ENCODE measurements at regions not wholly inside any gene's neighbourhood (a gene's known extent, or its start where the extent isn't known, plus 50 kb on each side); places are given as distances from the start of the nearest gene placed in this dataset.

DNA sequence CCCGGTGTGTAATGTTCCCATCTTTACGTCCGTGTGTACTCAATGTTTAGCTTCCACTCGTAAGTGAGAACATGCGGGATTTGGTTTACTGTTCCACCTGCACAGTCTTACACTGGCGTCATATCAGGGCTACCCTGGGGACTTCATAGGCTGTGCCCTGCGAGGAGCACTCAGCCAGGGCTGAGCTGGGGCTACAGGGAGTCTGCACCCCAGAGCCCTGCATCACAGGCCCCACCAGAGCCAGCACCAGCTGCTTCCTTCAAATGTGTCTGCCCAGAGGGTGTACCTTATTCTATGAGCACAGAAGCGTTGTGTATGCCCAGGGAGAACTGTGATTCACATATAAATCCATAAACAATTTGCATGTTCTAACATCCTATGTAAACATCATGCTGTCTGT lies 277.1 kb downstream of the TCERG1L start:
- Histone ChIP-seq H2AK5ac (ENCODE audit: insufficient read length, low read length) (no peak overlapping the region), H4K8ac (replicated peaks; ENCODE audit: insufficient read length, low read depth, low read length) (no peak overlapping the region), H2AFZ (ENCODE audit: low read length) (no peak overlapping the region), H2BK20ac (ENCODE audit: low read depth, low read length, poor library complexity, severe bottlenecking) (no peak overlapping the region), H3K79me2 (ENCODE audit: insufficient read depth, low read length) (no peaks in the 10 kb centered on the region), H4K91ac (ENCODE audit: insufficient read length, low read depth, low read length) (no peak overlapping the region), H3K18ac (ENCODE audit: insufficient read length, low read depth, low read length) (no peak overlapping the region), H3K4me2 (ENCODE audit: insufficient read depth, insufficient read length, low read length) (no peak overlapping the region), H4K5ac (ENCODE audit: insufficient read length, low read depth, low read length) (no peak overlapping the region), H3K56ac (ENCODE audit: insufficient read length, low read depth, low read length) (no peak overlapping the region), H3K23me2 (ENCODE audit: insufficient read length, low read depth, low read length, poor library complexity, severe bottlenecking) (no peaks in the 10 kb centered on the region), H4K20me1 (ENCODE audit: control insufficient read depth, insufficient read depth, insufficient read length) (no peaks in the 10 kb centered on the region), H2BK15ac (ENCODE audit: low read depth, low read length) (no peak overlapping the region), H3K9ac (ENCODE audit: extremely low read depth, insufficient read length, low read length) (no peak overlapping the region), H3K27ac (ENCODE audit: insufficient read length, low read depth, low read length) (no peak overlapping the region), H2BK5ac (ENCODE audit: insufficient read length, low read length) (no peak overlapping the region), H3T11ph (ENCODE audit: low read length) (no peak overlapping the region), H3K27me3 (ENCODE audit: insufficient read depth, low read length) (no peaks in the 10 kb centered on the region), H3K4ac (ENCODE audit: low read depth, low read length) (no peak overlapping the region), H3K79me1 (ENCODE audit: insufficient read depth, low read depth, low read length, poor library complexity, severe bottlenecking) (no peaks in the 10 kb centered on the region), H2BK120ac (ENCODE audit: low read depth, low read length, poor library complexity, severe bottlenecking) (no peak overlapping the region), H3K4me1 (ENCODE audit: insufficient read depth, low read length) (no peaks in the 10 kb centered on the region; the same call in 1 of the 2 replicates), H3K14ac (ENCODE audit: insufficient read depth, low read length) (no peak overlapping the region; the same call in 1 of the 2 replicates), H2BK12ac (ENCODE audit: insufficient read length, low read depth, low read length) (no peak overlapping the region), H3K23ac (ENCODE audit: insufficient read length, low read depth, low read length) (no peak overlapping the region), H3K9me3 (ENCODE audit: control insufficient read depth, low read depth, low read length) (no peaks in the 10 kb centered on the region)
- Mint-ChIP-seq H3K9me3 (no peaks in the 10 kb centered on the region; a peak in 1 of 5 replicates), H3K27me3 (ENCODE audit: low read depth) (peaks cover 8% of the 10 kb centered on the region), H3K36me3 (ENCODE audit: insufficient read depth in 1 of 3, low read depth in 3 of 3) (no peaks in the 10 kb centered on the region), H3K27ac (peak overlapping the region in 1 of 3 experiments; percentile 65; a peak in 1 of 7 replicates), H3K4me3 (no peak overlapping the region), H3K4me1 (peaks cover 19 to 21% of the 10 kb centered on the region in 2 experiments)
- TF ChIP-seq, protein P1, sequence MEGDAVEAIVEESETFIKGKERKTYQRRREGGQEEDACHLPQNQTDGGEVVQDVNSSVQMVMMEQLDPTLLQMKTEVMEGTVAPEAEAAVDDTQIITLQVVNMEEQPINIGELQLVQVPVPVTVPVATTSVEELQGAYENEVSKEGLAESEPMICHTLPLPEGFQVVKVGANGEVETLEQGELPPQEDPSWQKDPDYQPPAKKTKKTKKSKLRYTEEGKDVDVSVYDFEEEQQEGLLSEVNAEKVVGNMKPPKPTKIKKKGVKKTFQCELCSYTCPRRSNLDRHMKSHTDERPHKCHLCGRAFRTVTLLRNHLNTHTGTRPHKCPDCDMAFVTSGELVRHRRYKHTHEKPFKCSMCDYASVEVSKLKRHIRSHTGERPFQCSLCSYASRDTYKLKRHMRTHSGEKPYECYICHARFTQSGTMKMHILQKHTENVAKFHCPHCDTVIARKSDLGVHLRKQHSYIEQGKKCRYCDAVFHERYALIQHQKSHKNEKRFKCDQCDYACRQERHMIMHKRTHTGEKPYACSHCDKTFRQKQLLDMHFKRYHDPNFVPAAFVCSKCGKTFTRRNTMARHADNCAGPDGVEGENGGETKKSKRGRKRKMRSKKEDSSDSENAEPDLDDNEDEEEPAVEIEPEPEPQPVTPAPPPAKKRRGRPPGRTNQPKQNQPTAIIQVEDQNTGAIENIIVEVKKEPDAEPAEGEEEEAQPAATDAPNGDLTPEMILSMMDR (conservative IDR thresholded peaks at IDR 0.05), result no peak
- no peak for DNase-seq
- no CpG with 5 or more reads among the region's 8 CpGs for WGBS (ENCODE audit: extremely low coverage, insufficient read length, low lambda C conversion rate)

Measured in H9 (cell line).